OCI-LY7 (cell line): ENCODE measurements at regions not wholly inside any gene's neighbourhood (a gene's known extent, or its start where the extent isn't known, plus 50 kb on each side); places are given as distances from the start of the nearest gene placed in this dataset.

ENCODE experiments used
- CTCF ChIP-seq: fragments of 200-600 bp; sonication (generic); conservative IDR thresholded peaks from 2 replicates; pipeline ENCODE4 v1.5.1; 2014; ENCODE audit warnings: mild to moderate bottlenecking, antibody characterized with exemption, low read length, moderate library complexity, mixed read lengths
- EZH2phosphoT487 ChIP-seq: fragments of 200-600 bp; sonication (generic); IDR thresholded peaks from 2 replicates; pipeline ENCODE4 v1.6.1; 2018; ENCODE audit warnings: low read depth, borderline replicate concordance, mild to moderate bottlenecking, mixed run types, antibody characterized with exemption, low read length, moderate library complexity, mixed read lengths

- no peak for TF ChIP-seq CTCF
- TF ChIP-seq EZH2phosphoT487, result no peak
Observed at GRCh38 chr5:58300346-58300895, 159.5 kb downstream of the PLK2 start.
